Lower leg skin (tissue), 3 donors: ENCODE measurements at regions not wholly inside any gene's neighbourhood (a gene's known extent, or its start where the extent isn't known, plus 50 kb on each side); places are given as distances from the start of the nearest gene placed in this dataset.

ENCODE experiments used
- POLR2A ChIP-seq, 2 donors: fragments of 450-650 bp; IDR thresholded peaks; one replicate each; pipeline ENCODE4 v1.6.1; 2016 to 2017; ENCODE audit warnings: antibody characterized with exemption in 2 of 2, mild to moderate bottlenecking in 1 of 2, moderate library complexity in 1 of 2
- TF ChIP-seq, protein P1 (sequence below), 3 donors: fragments of 450-650 bp; IDR thresholded peaks; one replicate each; pipeline ENCODE4 v1.5.1; 2016; ENCODE audit warnings: antibody characterized with exemption in 3 of 3, mild to moderate bottlenecking in 3 of 3, moderate library complexity in 2 of 3

DNA sequence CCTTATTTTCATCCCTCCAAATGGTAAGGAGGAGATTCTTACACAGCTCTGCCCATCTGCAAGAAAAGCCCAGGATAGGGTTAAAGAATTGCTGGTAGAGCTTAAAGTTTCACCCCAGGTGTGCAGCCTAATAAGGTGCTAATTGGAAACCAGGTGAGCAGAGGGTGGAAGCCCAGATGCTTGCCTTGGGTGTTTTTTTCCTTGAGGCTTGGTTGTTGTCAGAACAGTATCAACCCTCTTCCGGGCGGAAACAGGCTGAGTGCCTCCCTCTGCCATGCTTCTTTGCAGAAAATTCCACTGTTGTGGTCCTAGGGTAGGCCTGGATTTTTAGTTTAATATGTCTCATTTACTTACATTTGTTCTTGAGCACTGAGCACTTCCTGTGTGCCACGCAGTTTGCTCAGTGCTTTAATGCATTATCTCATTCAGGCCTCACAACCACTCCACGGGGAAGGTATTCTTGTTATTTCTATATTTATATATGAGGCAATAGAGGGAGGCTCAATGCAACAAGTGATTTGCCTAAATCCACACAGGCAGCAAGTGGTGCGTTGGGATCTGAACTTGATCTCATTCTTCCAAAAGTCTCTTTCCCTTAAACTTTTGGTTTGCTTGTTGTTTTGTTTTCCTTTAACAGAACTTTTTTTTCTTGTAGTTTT lies 115.0 kb upstream of the LRIG1 start:
- no peak for TF ChIP-seq POLR2A (IDR thresholded peaks at IDR 0.05)
- TF ChIP-seq, protein P1, sequence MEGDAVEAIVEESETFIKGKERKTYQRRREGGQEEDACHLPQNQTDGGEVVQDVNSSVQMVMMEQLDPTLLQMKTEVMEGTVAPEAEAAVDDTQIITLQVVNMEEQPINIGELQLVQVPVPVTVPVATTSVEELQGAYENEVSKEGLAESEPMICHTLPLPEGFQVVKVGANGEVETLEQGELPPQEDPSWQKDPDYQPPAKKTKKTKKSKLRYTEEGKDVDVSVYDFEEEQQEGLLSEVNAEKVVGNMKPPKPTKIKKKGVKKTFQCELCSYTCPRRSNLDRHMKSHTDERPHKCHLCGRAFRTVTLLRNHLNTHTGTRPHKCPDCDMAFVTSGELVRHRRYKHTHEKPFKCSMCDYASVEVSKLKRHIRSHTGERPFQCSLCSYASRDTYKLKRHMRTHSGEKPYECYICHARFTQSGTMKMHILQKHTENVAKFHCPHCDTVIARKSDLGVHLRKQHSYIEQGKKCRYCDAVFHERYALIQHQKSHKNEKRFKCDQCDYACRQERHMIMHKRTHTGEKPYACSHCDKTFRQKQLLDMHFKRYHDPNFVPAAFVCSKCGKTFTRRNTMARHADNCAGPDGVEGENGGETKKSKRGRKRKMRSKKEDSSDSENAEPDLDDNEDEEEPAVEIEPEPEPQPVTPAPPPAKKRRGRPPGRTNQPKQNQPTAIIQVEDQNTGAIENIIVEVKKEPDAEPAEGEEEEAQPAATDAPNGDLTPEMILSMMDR (IDR thresholded peaks at IDR 0.05) = no peak
